Activated T-cell treated with anti-CD3 and anti-CD28 coated beads for 1 hour (primary cell): ENCODE measurements at regions not wholly inside any gene's neighbourhood (a gene's known extent, or its start where the extent isn't known, plus 50 kb on each side); places are given as distances from the start of the nearest gene placed in this dataset.
"Not testable (repeated sequence)": the region's sequence is repeated elsewhere in the genome, so short reads cannot be mapped to it uniquely, and the experiment has no call there.

ENCODE experiments used
- DNase-seq: peaks from one replicate; pipeline ENCODE4 v3.0.0-alpha.2; 2020; ENCODE audit warnings: low read depth

GRCh38 chr2:128660836-128661235, 342.2 kb upstream of the HS6ST1 start:
- DNase-seq, result no peak

DNA sequence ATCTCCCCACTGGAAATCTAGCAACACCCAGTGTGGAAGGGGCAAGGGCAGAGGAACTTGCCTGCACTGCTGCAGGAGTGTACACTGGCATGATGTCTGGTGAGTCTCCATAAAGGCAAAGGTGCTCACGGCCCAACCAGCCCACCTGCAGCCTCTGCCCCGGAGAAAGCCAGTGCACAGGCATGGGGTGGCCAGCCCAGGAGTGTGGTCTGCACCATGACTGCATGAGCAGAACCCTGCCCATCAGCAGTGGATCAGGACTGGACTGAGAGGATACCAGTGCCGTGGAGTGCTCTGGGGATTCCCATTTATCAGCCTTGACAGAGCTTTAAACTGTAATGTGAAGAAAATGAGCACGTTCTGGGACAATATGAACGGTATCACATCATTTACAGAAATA, 342.6 kb upstream of the HS6ST1 start:
- DNase-seq, result no peak

DNA sequence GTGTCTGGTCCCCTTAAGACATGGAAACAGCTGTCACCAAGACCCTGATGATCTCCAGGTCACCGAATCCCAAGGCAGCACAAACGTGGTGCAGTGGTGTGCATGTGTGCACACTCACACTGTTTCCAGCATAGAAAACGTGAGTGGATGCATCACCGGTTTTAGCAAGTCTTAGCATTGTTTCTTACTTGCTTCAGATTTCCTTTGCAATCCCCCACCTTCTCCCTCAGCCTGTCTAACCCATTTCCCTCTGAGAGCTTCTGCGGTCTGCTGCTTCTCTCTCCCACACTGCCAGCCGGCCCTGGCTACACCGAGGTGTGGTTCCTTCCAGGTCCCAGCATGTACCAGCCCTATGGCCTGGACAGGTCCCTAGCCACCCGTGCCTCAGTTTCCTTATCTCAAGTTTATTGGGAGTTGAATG, 343.4 kb upstream of the HS6ST1 start:
- DNase-seq, result no peak

- no peak for DNase-seq
Measured at GRCh38 chr2:128663371-128664050, 344.8 kb upstream of the HS6ST1 start.

DNA sequence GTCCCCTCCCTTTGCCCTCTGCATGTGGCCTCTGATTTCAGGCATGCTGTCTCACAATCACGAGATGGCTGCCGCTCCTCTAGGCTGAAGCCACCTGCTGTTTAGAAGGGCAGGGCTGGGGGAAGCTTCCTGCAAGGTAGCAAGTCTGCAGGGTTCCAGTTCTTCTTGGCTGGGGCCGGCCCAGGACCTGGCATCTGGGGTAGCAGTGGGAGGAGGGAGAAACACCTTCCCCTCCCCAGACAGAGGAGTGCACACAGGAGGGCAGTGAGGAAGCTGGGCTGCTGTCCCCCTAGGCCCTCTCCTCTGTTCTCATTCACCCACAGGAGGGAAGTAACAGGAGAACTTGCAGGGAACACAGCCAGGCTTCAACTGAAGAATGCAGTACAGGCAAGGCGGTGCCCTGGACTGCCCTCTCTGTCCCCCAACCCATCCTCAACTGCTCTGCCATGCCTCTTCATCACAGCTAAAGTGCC, 345.9 kb upstream of the HS6ST1 start:
- no peak for DNase-seq

DNA sequence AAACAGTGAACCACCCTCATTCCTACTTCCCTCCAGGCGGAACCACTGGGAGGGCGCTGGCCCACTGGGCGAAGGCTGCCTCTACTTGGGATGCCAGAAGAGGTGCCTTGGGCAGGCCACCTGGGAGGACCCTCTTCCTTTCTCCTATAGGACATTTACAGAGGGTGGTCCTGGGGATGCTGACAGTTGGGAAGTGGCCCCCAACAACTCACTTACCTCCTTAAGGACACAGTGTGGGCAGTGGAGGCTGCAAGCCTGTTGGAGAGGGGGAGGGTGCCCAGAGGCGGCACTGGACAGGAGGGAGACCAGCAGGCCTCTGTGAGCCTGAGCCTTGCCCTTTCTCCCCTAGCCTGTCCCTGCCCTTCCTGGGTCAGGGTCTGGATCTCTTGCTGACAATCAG, 346.4 kb upstream of the HS6ST1 start:
- DNase-seq, result no peak

DNA sequence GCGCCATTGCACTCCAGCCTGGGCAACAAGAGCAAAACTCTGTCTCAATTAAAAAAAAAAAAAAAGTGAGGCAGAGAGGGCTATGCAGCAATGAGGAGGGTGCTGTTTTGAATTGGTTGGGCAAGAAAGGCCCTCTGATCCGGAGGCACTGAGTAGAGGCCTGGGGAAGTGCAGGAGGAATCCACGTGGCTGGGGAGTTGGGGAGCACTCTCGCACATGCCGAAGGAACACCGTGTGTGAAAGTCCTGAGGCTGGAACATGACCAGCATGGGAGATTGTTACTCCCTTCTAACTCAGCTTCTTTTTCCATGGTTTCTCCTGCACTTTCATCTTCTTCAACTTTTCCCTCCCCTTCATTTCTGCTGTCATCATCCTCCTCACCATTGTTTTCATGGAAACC, 347.9 kb upstream of the HS6ST1 start:
- DNase-seq, result no peak

DNA sequence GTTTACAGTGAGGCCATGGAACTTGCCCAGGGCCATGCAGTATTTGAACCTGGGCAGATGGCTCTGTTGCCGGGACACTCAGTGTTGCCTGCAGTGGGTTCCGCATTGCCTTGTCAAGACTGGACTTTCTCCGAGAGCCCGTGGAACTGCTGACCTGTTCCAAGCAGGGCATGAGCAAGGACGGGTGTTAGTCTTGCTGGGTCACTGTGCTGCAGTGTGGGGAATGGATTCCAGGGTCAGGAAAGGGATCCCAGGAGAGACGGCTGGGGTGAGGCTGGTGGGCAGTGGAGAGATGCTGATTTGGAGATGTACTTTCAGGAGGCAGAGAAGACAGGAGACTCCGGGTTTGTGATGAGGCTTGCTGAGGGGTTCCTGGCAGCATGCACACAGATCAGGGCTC, 348.7 kb upstream of the HS6ST1 start:
- no peak for DNase-seq

- no peak for DNase-seq
Measured at GRCh38 chr2:128668946-128669345, 350.3 kb upstream of the HS6ST1 start.

DNA sequence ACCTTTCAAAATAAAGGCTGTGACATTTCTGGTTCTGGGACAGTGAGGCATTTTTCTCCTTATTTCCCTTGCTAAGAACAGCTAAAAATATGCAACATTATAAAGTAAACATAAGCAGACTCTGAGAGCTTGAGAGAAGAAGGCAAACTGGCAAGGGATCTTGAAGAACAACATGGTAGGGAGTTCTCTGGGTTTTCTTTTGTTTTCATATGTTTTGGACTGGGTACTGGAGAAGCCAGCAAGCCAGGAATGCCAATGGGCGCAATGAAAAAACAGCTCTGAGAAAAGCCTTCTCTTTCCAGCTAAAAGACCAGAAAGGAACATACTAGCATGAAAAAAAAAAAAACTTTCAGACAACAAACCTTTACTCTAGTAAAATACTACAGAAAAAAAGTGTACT, 351.4 kb upstream of the HS6ST1 start:
- DNase-seq, result no peak

- not testable (repeated sequence) for DNase-seq
Measured at GRCh38 chr2:128671981-128672757, 353.5 kb upstream of the HS6ST1 start.

GRCh38 chr2:128679680-128680079, 361.0 kb upstream of the HS6ST1 start:
- not testable (repeated sequence) for DNase-seq

DNA sequence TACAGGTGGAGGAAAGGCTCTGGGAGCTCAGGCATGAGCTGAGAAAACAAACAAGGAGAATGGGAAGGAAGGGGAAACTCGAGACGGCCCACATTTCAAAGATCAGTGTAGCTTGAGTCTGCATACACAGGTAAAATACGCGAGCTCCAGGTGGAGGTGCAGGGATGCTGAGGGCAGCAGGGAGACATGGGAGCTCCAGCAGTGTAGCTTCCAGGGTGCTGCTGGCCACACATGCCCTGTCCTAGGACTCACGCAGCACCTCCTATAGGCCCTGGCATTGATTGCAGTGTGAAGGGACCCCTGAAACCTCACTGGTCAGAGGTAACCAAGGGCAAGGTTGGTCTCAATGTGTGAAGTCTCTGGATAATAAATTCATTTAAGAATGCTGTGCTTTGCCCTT, 362.8 kb upstream of the HS6ST1 start:
- DNase-seq, result no peak

DNA sequence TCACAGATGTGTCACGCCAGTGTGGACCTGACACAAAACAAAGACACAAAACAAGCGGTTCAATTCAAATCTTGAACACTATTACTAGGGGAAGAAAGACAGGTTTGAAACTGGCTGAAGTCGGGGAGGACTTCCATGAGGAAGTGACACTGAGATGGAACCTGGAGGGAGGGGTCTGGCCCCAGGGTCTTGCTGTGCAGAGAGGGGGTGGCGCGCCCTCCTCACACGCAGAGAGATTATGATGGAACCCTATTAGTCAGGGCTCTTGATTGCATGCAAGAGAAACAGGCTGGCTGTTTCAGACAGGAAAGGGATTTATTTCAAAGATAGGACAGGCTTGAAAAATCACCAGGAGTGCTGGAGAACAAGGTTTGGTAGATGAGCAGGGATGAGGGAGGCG, 363.6 kb upstream of the HS6ST1 start:
- DNase-seq, result no peak

GRCh38 chr2:128682729-128683284, 364.1 kb upstream of the HS6ST1 start:
- DNase-seq, result no peak

DNA sequence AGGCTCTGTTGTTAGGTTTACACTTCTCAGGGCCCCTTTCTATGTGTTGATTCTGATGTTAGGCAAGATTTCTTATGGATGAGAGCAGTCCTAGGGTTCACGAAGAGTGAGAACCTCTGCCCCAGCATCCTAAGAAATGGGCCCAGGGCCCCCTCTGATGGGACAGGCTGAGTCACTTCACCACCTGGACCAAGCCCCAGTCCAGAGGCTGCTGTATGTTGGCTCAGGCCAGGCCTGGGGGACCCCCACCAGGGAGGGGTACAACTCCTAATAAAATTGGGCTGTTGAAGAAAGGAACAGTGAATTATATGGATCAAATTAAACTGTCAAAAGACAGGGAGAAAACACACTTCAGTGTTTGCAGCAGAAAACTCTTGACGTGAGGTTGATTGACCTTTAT, 365.9 kb upstream of the HS6ST1 start:
- no peak for DNase-seq

- DNase-seq, result no peak
Measured at GRCh38 chr2:128685841-128686496, 367.3 kb upstream of the HS6ST1 start.

GRCh38 chr2:128686497-128686859, 367.8 kb upstream of the HS6ST1 start:
- DNase-seq, result no peak

DNA sequence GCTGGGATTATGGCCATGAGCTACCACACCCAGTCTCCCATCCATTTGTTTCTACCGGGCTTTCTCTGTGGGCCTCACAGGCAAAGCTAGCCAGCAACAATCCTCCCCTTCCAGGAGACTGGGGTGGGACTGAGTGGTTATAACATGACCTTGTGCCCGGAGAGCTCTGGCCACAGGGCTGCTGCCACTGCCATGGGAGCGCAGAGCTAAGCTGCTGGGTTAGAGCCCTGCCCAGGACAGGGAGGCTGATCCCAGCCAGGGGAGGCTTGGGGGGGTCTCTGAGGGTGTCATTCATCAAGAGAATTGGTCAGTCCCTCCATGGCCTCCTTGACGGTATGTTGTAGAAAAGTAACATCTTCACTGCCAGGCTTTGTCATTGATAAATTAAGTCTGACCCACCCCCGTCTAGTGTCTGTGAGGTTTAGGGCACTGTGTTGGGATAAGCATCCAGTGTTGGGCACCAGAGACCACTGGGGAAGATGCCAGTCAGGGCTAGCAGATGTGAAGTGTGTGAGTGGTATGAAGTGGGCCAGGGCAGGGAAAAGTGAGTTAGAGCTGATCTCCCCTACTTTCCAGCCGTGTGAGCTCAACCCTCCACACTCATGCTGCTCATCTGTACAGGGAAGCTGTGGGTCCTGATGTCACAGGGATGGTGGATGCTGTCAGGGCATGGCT, 368.4 kb upstream of the HS6ST1 start:
- no peak for DNase-seq

DNA sequence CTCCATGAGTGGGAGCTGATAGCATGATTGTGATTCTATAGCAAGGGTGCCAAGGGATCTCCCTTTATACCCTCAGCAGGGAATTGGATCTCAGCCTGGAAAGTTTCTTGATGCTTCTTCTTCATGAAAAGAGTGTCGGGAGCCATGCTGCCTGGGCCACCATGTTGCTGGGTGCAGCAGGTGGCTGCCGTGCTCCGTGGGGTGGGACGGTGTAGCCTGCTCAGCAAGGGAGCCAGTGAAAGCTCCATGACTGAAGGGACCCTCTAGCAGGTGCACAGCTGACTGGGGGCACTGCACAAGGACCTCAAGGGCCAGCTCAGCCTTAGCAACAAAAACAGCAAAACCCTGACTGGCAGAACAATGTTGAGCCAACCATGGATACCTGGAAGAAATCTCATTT, 368.9 kb upstream of the HS6ST1 start:
- DNase-seq, result no peak

GRCh38 chr2:128689971-128690370, 371.3 kb upstream of the HS6ST1 start:
- DNase-seq, result no peak

DNA sequence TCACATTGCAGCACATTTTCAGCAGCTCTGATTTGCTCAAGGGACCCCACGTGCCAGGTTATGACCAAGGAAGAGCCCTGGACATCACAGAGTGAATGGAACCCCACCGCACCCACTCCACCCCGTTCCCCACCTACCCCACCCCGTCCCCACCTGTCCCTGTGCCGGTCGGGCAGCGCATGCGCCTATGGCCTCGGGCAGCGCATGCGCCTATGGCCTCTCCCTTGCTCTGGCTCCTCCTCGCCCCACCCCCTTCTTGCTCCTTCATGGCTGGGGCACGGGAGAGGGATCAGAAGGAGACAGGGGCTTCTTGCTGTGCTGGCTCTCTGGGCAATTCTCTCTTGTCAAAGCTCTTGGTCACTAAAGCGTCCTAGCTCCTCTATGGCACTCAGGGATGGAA, 371.8 kb upstream of the HS6ST1 start:
- no peak for DNase-seq
